Left ventricle myocardium inferior (tissue), 1 donor: ENCODE measurements at regions not wholly inside any gene's neighbourhood (a gene's known extent, or its start where the extent isn't known, plus 50 kb on each side); places are given as distances from the start of the nearest gene placed in this dataset.

ENCODE experiments used
- DNase-seq: peaks from one replicate; pipeline ENCODE4 v3.0.0-alpha.2; 2020
- H3K27ac ChIP-seq: fragments of 200-600 bp; replicated peaks from 2 replicates; pipeline ENCODE4 v1.8.0; 2021
- H3K27me3 ChIP-seq: fragments of 200-600 bp; 2 replicates; pipeline ENCODE4 v1.8.0; 2021; ENCODE audit warnings: low read depth
- H3K36me3 ChIP-seq: fragments of 200-600 bp; 2 replicates; pipeline ENCODE4 v1.8.0; 2021
- H3K4me1 ChIP-seq: fragments of 200-600 bp; 2 replicates; pipeline ENCODE4 v1.8.0; 2021
- H3K4me3 ChIP-seq: fragments of 200-600 bp; 2 replicates; pipeline ENCODE4 v1.8.0; 2021; ENCODE audit warnings: mild to moderate bottlenecking, moderate library complexity
- H3K9me3 ChIP-seq: fragments of 200-600 bp; replicated peaks from 2 replicates; pipeline ENCODE4 v1.8.0; 2021
- intact Hi-C: fragments of 100-400 bp; cut with micrococcal nuclease; formaldehyde crosslinking; loops from one replicate; pipeline ENCODE4 v1.11.0; 2022
- TF ChIP-seq, protein P1 (sequence below): fragments of 200-600 bp; IDR thresholded peaks from 2 replicates; pipeline ENCODE4 v1.8.0; 2021; ENCODE audit warnings: antibody characterized with exemption, mild to moderate bottlenecking, borderline replicate concordance
- donor health status: DM: no; HTN: yes; CAD: no; lungs with severe emphysema.

GRCh38 chr2:164055623-164056022 lies 319.8 kb upstream of the FIGN start:
- Histone ChIP-seq H3K4me3 (no peak overlapping the region), H3K27ac (no peak overlapping the region), H3K36me3 (no peaks in the 10 kb centered on the region), H3K27me3 (no peaks in the 10 kb centered on the region), H3K4me1 (peaks cover 20% of the 10 kb centered on the region), H3K9me3 (no peaks in the 10 kb centered on the region)
- intact Hi-C loops: no loop called here
- no peak for DNase-seq
- TF ChIP-seq, protein P1, sequence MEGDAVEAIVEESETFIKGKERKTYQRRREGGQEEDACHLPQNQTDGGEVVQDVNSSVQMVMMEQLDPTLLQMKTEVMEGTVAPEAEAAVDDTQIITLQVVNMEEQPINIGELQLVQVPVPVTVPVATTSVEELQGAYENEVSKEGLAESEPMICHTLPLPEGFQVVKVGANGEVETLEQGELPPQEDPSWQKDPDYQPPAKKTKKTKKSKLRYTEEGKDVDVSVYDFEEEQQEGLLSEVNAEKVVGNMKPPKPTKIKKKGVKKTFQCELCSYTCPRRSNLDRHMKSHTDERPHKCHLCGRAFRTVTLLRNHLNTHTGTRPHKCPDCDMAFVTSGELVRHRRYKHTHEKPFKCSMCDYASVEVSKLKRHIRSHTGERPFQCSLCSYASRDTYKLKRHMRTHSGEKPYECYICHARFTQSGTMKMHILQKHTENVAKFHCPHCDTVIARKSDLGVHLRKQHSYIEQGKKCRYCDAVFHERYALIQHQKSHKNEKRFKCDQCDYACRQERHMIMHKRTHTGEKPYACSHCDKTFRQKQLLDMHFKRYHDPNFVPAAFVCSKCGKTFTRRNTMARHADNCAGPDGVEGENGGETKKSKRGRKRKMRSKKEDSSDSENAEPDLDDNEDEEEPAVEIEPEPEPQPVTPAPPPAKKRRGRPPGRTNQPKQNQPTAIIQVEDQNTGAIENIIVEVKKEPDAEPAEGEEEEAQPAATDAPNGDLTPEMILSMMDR: no peak

- TF ChIP-seq, protein P1: no peak
- H3K36me3 ChIP-seq: no peaks in the 10 kb centered on the region
- intact Hi-C loops: no loop called here
Observed at GRCh38 chr2:164054651-164055050, 318.8 kb upstream of the FIGN start.

GRCh38 chr2:164053021-164053420 lies 317.2 kb upstream of the FIGN start:
- Histone ChIP-seq H3K27ac (no peak overlapping the region), H3K27me3 (no peaks in the 10 kb centered on the region), H3K4me1 (peaks cover 24% of the 10 kb centered on the region), H3K9me3 (no peaks in the 10 kb centered on the region), H3K36me3 (no peaks in the 10 kb centered on the region), H3K4me3 (no peak overlapping the region)
- intact Hi-C loops: no loop called here
- DNase-seq: no peak
- TF ChIP-seq, protein P1: no peak

More at GRCh38 chr2:164054651-164055050, 318.8 kb upstream of the FIGN start:
- DNase-seq: no peak
- Histone ChIP-seq H3K4me3 (no peak overlapping the region), H3K27me3 (no peaks in the 10 kb centered on the region), H3K9me3 (no peaks in the 10 kb centered on the region), H3K27ac (no peak overlapping the region), H3K4me1 (peaks cover 24% of the 10 kb centered on the region)

DNA sequence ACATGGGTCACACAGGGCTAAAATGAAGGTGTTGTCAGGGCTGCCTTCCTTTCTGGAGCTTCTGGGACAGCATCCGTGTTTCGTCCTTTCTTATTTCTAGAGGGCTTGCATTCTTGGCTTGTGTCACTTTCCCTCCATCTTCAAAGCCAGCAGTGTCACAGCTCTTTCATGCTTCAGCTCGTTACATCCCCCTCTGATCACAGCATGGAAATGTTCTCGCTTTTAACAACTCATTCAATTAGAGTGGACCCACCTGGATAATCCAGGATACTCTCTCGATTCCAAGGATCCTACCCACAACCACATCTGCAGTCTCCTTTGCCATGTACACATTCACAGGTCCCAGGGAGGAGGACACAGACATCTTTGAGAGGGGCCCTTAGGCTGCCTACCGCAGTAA lies 316.2 kb upstream of the FIGN start:
- no peak overlapping the region for H3K27ac ChIP-seq
- DNase-seq: no peak
- H3K9me3 ChIP-seq: no peaks in the 10 kb centered on the region
- H3K4me1 ChIP-seq: peaks cover 24% of the 10 kb centered on the region
- intact Hi-C loops: no loop called here
- no peaks in the 10 kb centered on the region for H3K36me3 ChIP-seq
- H3K4me3 ChIP-seq: no peak overlapping the region
- TF ChIP-seq, protein P1: no peak
- no peaks in the 10 kb centered on the region for H3K27me3 ChIP-seq

DNA sequence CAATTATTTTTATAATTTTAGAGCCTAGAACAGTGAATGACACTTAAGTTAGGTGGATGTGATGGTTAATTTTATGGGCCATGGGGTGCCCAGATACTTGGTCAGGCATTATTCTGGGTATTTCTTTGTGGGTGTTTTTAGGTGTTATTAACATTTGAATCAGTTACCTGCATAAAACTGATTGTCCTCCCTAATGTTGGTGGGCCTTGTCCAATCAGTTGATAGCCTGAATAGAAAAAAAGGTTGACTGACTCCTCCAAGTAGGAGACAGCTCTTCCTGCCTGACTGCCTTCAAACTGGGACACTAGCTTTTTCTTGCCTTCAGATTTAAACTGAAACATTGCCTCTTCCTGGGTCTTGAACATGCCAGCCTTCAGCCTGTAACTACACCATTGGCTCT lies 312.9 kb upstream of the FIGN start:
- no peaks in the 10 kb centered on the region for H3K9me3 ChIP-seq
- TF ChIP-seq, protein P1: no peak
- intact Hi-C loops: no loop called here
- no peak overlapping the region for H3K27ac ChIP-seq
- H3K4me3 ChIP-seq: no peak overlapping the region
- no peaks in the 10 kb centered on the region for H3K27me3 ChIP-seq
- H3K36me3 ChIP-seq: no peaks in the 10 kb centered on the region
- DNase-seq: no peak
- peaks cover 31% of the 10 kb centered on the region for H3K4me1 ChIP-seq

DNA sequence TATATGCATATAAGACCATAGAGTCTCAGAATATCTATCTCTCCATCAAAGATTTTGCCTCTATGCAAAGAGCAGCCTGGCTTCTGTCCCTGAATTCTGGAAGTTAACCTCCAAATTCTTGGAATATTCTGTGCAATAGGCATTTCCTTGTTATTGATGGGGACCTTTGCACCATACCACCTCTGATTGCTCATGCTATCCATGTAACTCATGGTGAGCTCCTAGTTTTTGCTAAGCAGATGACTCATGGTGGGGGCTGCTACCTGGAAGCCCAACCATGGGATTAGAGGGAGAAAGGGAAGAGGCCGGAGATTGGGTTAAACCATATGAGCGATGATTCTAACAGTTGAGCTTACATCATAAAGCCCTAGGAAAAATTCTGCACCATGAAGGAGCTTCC lies 310.2 kb upstream of the FIGN start:
- Histone ChIP-seq H3K4me3 (no peak overlapping the region), H3K27me3 (no peaks in the 10 kb centered on the region), H3K9me3 (peaks cover 11% of the 10 kb centered on the region), H3K4me1 (peaks cover 15% of the 10 kb centered on the region), H3K27ac (no peak overlapping the region), H3K36me3 (no peaks in the 10 kb centered on the region)
- DNase-seq: no peak
- intact Hi-C loops: no loop called here
- TF ChIP-seq, protein P1: no peak
